Mesendoderm (in vitro differentiated cells): ENCODE measurements at regions not wholly inside any gene's neighbourhood (a gene's known extent, or its start where the extent isn't known, plus 50 kb on each side); places are given as distances from the start of the nearest gene placed in this dataset.
A peak's percentile ranks its signal among the peaks of the same experiment; 100 is the strongest.
"Not testable (repeated sequence)": the region's sequence is repeated elsewhere in the genome, so short reads cannot be mapped to it uniquely, and the experiment has no call there.

ENCODE experiments used
- DNase-seq: peaks from one replicate; pipeline ENCODE4 v3.0.0; 2013
- H2AK5ac ChIP-seq: 2 replicates; pipeline ENCODE4 v1.6.1; 2013; ENCODE audit warnings: low read length, inconsistent platforms
- H2BK120ac ChIP-seq: 2 replicates; pipeline ENCODE4 v1.6.1; 2013; ENCODE audit warnings: low read depth, mild to moderate bottlenecking, low read length, moderate library complexity, mixed read lengths
- H2BK15ac ChIP-seq: replicated peaks from 2 replicates; pipeline ENCODE4 v1.6.1; 2013; ENCODE audit warnings: low read depth, mild to moderate bottlenecking, moderate library complexity
- H2BK5ac ChIP-seq: 2 replicates; pipeline ENCODE4 v1.6.1; 2013; ENCODE audit warnings: low read length, inconsistent platforms
- H3K18ac ChIP-seq: 2 replicates; pipeline ENCODE4 v1.6.1; 2013; ENCODE audit warnings: mild to moderate bottlenecking, low read length, mixed read lengths
- H3K23ac ChIP-seq: one replicate; pipeline ENCODE4 v1.6.1; 2013; ENCODE audit warnings: low read length
- H3K27ac ChIP-seq: 2 replicates; pipeline ENCODE4 v1.5.1; 2013; ENCODE audit warnings: low read depth, mild to moderate bottlenecking, inconsistent platforms, low read length, moderate library complexity
- H3K27me3 ChIP-seq: 2 replicates; pipeline ENCODE4 v1.6.1; 2013; ENCODE audit warnings: low read length, control low read depth, mild to moderate bottlenecking, inconsistent platforms; ENCODE audit not compliant: insufficient read depth, poor library complexity
- H3K36me3 ChIP-seq: 2 replicates; pipeline ENCODE4 v1.6.1; 2013; ENCODE audit warnings: low read length, inconsistent platforms; ENCODE audit not compliant: control insufficient read depth, insufficient read depth
- H3K4ac ChIP-seq: one replicate; pipeline ENCODE4 v1.6.1; 2013; ENCODE audit warnings: low read depth, mild to moderate bottlenecking, low read length, moderate library complexity
- H3K4me1 ChIP-seq: 2 replicates; pipeline ENCODE4 v1.6.1; 2013; ENCODE audit warnings: low read depth, low read length, inconsistent platforms; ENCODE audit not compliant: control insufficient read depth
- H3K4me2 ChIP-seq: 2 replicates; pipeline ENCODE4 v1.6.1; 2013; ENCODE audit warnings: low read length
- H3K4me3 ChIP-seq: 2 replicates; pipeline ENCODE4 v1.5.1; 2013; ENCODE audit warnings: mild to moderate bottlenecking, low read length
- H3K56ac ChIP-seq: one replicate; pipeline ENCODE4 v1.6.1; 2013; ENCODE audit warnings: low read length
- H3K79me1 ChIP-seq: 2 replicates; pipeline ENCODE4 v1.6.1; 2013; ENCODE audit warnings: low read length, inconsistent platforms
- H3K79me2 ChIP-seq: 2 replicates; pipeline ENCODE4 v1.6.1; 2013; ENCODE audit warnings: mild to moderate bottlenecking, low read length; ENCODE audit not compliant: control insufficient read depth, insufficient read depth
- H3K9ac ChIP-seq: 2 replicates; pipeline ENCODE4 v1.6.1; 2013; ENCODE audit warnings: low read length, inconsistent platforms
- H4K5ac ChIP-seq: one replicate; pipeline ENCODE4 v1.6.1; 2013; ENCODE audit warnings: low read length
- H4K8ac ChIP-seq: one replicate; pipeline ENCODE4 v1.6.1; 2013; ENCODE audit warnings: low read depth, mild to moderate bottlenecking, control low read depth, low read length, moderate library complexity
- WGBS: extraction: QIAGEN DNeasy Blood & Tissue Kit; methylation state at CpG from one replicate; pipeline ENCODE4 v1.1.7; 2013; ENCODE audit warnings: low lambda C conversion rate, missing lambda C conversion rate; ENCODE audit not compliant: insufficient coverage; ENCODE audit errors: extremely low coverage; 5-methylcytosine and 5-hydroxymethylcytosine counted together

DNA sequence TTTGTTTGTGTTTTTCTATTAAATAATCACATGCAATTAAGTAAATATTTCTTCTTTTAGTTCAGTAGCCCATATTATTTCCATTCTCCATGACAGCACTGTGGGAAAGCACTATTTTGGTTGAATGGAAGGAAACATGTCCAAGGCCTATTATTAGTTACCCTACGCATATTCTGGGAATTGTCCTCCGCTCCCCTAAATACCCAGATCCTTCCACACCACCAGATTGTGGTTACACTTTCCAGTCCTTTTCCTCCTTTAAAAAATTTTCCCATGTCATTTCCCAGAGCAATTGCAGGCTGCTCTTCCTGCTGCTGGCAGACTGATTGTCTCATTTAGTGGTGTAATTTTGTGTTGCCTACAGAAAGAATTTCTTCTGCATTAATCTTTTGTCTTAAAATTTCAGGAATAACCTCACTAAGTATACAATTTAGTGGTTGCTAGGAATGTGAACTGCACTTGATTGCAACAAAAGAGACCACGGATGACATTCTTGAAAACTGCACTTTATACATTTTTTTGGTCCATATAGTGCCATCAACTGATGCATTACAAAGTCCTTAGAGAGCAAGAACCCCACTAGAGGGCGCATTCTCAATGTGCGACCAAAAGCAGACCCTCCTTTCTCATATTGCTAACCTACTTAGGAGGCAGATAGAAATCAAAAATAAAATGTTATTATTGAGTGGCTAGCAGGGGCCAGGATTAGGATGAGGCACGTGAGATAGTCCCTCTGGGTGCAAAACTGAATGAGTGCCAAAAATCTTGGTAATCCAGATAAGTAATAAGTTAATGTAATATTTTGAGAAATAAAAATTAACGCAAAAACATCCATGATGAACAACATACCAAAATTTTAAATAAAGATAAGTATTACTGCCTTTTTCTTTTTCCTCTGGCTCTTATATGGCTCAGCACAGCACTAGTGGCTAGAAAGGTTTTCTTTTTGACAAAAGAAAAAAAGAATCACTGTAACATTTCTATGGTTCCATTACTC is 98.8 kb upstream of the IQCM start:
- H3K27ac ChIP-seq = no peak overlapping the region
- no peak overlapping the region for H3K23ac ChIP-seq
- peak; percentile 64 for DNase-seq
- no peak overlapping the region for H4K5ac ChIP-seq
- H3K79me1 ChIP-seq = no peaks in the 10 kb centered on the region
- no peak overlapping the region for H3K4me2 ChIP-seq
- H2BK15ac ChIP-seq = no peak overlapping the region
- H3K56ac ChIP-seq = no peak overlapping the region
- no peak overlapping the region for H3K4ac ChIP-seq
- H3K9ac ChIP-seq = no peak overlapping the region
- no peaks in the 10 kb centered on the region for H3K4me1 ChIP-seq
- H3K79me2 ChIP-seq = no peaks in the 10 kb centered on the region
- H4K8ac ChIP-seq = no peak overlapping the region
- no peaks in the 10 kb centered on the region for H3K27me3 ChIP-seq
- H2AK5ac ChIP-seq = no peak overlapping the region
- no peak overlapping the region for H2BK120ac ChIP-seq
- no peak overlapping the region for H2BK5ac ChIP-seq
- no peak overlapping the region for H3K4me3 ChIP-seq
- H3K36me3 ChIP-seq = no peaks in the 10 kb centered on the region
- H3K18ac ChIP-seq = no peak overlapping the region
- WGBS = no CpG with 5 or more reads among the region's 7 CpGs

DNA sequence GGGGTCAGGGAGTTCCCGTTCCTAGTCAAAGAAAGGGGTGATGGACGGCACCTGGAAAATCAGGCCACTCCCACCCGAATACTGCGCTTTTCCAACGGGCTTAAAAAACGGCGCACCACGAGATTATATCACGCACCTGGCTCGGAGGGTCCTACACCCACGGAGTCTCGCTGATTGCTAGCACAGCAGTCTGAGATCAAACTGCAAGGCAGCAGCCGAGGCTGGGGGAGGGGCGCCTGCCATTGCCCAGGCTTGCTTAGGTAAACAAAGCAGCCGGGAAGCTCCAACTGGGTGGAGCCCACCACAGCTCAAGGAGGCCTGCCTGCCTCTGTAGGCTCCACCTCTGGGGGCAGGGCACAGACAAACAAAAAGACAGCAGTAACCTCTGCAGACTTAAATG is 100.1 kb upstream of the IQCM start:
- H3K27me3 ChIP-seq, H4K5ac ChIP-seq: not testable (repeated sequence)
- no CpG with 5 or more reads among the region's 15 CpGs for WGBS

DNA sequence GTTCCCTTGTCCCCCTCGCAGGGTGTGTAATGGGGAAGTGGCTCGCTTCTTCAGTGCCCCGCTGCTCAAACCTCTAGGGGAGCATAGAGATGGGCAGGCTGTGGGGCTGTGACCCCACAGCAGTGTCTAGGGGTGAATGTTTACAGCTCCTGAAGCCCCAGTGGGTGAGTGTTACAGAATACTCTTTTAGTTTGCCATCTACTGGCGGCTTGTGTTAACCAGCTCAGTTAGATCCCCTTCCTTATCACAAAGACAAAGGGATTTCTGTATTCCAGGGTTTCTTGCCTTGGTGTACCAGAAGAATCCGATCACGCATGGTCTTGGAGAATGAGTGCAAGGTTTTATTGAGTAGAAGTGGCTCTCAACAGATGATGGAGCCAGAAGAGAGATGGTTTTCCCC is 108.1 kb upstream of the IQCM start:
- Histone ChIP-seq H3K9ac (no peak overlapping the region), H3K18ac (no peak overlapping the region), H3K4me3 (no peak overlapping the region), H3K56ac (no peak overlapping the region), H3K27ac (no peak overlapping the region), H3K4me2 (no peak overlapping the region), H3K23ac (no peak overlapping the region), H3K4me1 (no peaks in the 10 kb centered on the region), H2BK5ac (no peak overlapping the region), H4K5ac (no peak overlapping the region), H2AK5ac (no peak overlapping the region), H3K79me2 (no peaks in the 10 kb centered on the region), H2BK15ac (no peak overlapping the region), H3K36me3 (no peaks in the 10 kb centered on the region), H3K79me1 (no peaks in the 10 kb centered on the region), H3K27me3 (no peaks in the 10 kb centered on the region), H2BK120ac (no peak overlapping the region), H4K8ac (no peak overlapping the region), H3K4ac (no peak overlapping the region)
- WGBS = no CpG with 5 or more reads among the region's 6 CpGs
- DNase-seq = peak; percentile 30

More for the DNA sequence above, 100.1 kb upstream of the IQCM start:
- not testable (repeated sequence) for DNase-seq, H3K9ac ChIP-seq, H3K79me1 ChIP-seq, H2BK5ac ChIP-seq, H4K8ac ChIP-seq, H2AK5ac ChIP-seq, H3K4ac ChIP-seq, H3K56ac ChIP-seq, H3K27ac ChIP-seq, H2BK15ac ChIP-seq, H3K36me3 ChIP-seq, H3K4me2 ChIP-seq, H3K23ac ChIP-seq, H3K18ac ChIP-seq, H3K4me1 ChIP-seq, H2BK120ac ChIP-seq, H3K79me2 ChIP-seq, H3K4me3 ChIP-seq

DNA sequence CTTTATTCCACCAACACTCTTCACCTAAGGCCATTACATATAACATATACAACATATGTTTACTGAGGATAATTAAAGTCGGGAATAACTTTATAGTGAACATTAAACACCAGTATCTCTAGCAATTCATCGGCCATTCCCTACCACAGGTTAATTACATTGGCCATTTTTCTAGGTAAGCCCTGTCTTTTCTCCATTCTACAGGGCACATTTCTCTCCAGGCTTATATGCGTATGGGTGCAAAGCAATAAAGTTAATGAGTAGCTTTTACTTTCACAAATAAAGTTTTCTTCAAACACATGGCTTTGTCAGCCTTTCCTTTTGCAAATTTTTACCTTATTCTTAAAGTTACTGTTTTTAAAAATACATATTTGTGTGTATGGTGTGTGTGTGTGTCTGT is 111.9 kb upstream of the IQCM start:
- Histone ChIP-seq H3K36me3 (no peaks in the 10 kb centered on the region), H2BK120ac (no peak overlapping the region), H3K4ac (no peak overlapping the region), H3K4me2 (no peak overlapping the region), H3K27me3 (no peaks in the 10 kb centered on the region), H3K4me3 (no peak overlapping the region), H4K5ac (no peak overlapping the region), H4K8ac (no peak overlapping the region), H3K79me2 (no peaks in the 10 kb centered on the region), H3K23ac (no peak overlapping the region), H3K79me1 (no peaks in the 10 kb centered on the region), H3K18ac (no peak overlapping the region), H2BK5ac (no peak overlapping the region), H2AK5ac (no peak overlapping the region), H3K4me1 (no peaks in the 10 kb centered on the region), H3K56ac (no peak overlapping the region), H2BK15ac (no peak overlapping the region), H3K9ac (no peak overlapping the region), H3K27ac (no peak overlapping the region)
- no CpG with 5 or more reads among the region's 3 CpGs for WGBS
- DNase-seq = no peak

DNA sequence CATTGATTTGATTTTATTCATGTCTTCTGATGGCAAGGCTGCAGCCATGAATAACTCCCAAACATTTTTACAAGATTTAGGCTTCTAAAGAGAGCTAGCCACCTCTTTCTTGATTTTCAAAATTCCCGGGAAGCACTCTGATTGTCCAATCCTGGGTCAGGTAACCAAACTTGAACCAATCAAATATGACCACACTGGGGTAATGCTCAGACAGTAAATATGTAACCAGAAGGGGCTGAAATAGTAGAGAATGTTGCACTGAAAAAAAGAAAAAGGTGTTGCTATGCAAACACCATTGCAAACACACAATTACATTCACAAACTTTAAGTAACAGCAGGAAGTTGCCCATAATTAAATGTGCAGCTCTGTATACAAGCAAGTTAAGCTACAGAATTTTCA is 112.9 kb upstream of the IQCM start:
- no peaks in the 10 kb centered on the region for H3K79me2 ChIP-seq
- DNase-seq = no peak
- WGBS = no CpG with 5 or more reads among the region's 1 CpG
- no peak overlapping the region for H3K27ac ChIP-seq
- H3K36me3 ChIP-seq = no peaks in the 10 kb centered on the region
- no peak overlapping the region for H3K9ac ChIP-seq
- no peaks in the 10 kb centered on the region for H3K79me1 ChIP-seq
- no peak overlapping the region for H4K5ac ChIP-seq
- H3K56ac ChIP-seq = no peak overlapping the region
- H3K4me2 ChIP-seq = no peak overlapping the region
- no peak overlapping the region for H3K4me3 ChIP-seq
- no peak overlapping the region for H3K18ac ChIP-seq
- H2BK120ac ChIP-seq = no peak overlapping the region
- H2BK5ac ChIP-seq = no peak overlapping the region
- no peak overlapping the region for H2BK15ac ChIP-seq
- H3K23ac ChIP-seq = no peak overlapping the region
- H3K4me1 ChIP-seq = no peaks in the 10 kb centered on the region
- H2AK5ac ChIP-seq = no peak overlapping the region
- H3K4ac ChIP-seq = no peak overlapping the region
- no peaks in the 10 kb centered on the region for H3K27me3 ChIP-seq
- no peak overlapping the region for H4K8ac ChIP-seq
